AG10803 (cell line): ENCODE measurements at regions not wholly inside any gene's neighbourhood (a gene's known extent, or its start where the extent isn't known, plus 50 kb on each side); places are given as distances from the start of the nearest gene placed in this dataset.

Experiments used
- DNase-seq: peaks from one replicate; pipeline ENCODE4 v3.0.0; 2010; ENCODE audit warnings: low read depth
- H3K4me3 ChIP-seq: 2 replicates; pipeline ENCODE4 v1.5.1; 2011; ENCODE audit warnings: mild to moderate bottlenecking, low read length, control low read depth
- TF ChIP-seq, protein P1 (sequence below): conservative IDR thresholded peaks from 2 replicates; pipeline ENCODE4 v1.5.1; 2011; ENCODE audit warnings: mild to moderate bottlenecking, low read length, control low read depth, inconsistent platforms

DNA sequence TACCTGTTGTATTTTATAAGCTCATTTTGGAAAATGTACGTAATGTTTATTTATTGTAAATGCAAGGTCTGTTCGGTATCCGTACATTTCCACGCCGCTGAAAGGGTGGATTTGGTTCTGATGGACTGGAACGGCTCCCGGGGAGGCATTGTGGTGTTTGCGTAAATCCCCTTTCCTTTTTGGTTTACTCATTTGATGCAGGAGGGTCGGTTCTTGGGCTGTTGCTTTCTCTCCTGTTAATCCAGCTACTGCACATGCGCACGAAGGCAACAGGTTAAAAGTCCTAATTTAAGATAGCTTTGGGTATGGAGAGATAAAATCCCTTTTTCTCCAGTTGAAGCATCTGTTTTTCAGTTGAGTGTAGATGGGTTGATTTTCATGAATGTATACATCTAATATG, 224.4 kb downstream of the TM9SF2 start:
- DNase-seq, result no peak
- TF ChIP-seq, protein P1, sequence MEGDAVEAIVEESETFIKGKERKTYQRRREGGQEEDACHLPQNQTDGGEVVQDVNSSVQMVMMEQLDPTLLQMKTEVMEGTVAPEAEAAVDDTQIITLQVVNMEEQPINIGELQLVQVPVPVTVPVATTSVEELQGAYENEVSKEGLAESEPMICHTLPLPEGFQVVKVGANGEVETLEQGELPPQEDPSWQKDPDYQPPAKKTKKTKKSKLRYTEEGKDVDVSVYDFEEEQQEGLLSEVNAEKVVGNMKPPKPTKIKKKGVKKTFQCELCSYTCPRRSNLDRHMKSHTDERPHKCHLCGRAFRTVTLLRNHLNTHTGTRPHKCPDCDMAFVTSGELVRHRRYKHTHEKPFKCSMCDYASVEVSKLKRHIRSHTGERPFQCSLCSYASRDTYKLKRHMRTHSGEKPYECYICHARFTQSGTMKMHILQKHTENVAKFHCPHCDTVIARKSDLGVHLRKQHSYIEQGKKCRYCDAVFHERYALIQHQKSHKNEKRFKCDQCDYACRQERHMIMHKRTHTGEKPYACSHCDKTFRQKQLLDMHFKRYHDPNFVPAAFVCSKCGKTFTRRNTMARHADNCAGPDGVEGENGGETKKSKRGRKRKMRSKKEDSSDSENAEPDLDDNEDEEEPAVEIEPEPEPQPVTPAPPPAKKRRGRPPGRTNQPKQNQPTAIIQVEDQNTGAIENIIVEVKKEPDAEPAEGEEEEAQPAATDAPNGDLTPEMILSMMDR, result no peak
- H3K4me3 ChIP-seq, result no peak overlapping the region

DNA sequence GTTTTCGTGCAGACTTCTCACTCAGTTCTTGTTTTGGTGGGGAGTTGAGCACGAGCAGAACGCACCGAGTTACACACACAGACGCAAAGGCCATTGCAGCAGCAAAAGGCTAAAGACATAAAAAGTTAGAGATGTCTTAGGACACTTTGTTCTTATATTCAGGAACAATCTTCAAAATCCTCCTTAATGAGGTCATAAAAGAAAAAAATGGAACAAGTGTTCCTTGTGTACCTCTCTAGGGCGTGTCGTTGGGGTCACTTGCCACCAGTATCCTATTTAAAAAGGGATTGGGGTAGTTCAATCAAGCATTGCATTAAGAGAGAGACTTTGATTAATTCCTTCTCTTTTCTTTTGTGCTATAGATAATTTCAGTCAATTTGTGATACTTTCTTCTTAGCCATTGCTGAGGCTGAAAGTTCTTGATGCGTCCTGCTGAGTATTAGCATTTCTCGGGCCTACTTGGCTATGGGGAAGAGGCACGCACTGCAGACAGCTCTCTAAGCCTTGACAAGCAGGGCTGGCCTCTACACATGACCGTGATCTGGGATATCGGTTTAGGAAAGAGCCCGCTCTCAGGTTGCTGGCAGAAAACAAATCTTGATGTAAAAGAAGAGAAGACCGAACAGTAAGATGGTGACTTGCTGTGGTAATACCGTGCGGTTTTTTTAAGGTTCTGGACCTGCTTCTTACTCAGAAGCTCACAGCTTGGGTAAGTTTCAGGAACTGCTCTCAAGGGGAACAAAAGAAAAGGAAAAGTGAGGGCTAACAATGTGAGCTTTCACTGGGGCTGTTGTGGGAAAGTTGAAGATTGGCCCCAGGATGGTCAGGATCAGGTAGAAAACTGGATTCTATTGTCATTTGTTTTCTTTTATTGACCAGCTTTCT, 223.6 kb downstream of the TM9SF2 start:
- no peak for DNase-seq
- H3K4me3 ChIP-seq, result no peak overlapping the region
- TF ChIP-seq, protein P1, result no peak

DNA sequence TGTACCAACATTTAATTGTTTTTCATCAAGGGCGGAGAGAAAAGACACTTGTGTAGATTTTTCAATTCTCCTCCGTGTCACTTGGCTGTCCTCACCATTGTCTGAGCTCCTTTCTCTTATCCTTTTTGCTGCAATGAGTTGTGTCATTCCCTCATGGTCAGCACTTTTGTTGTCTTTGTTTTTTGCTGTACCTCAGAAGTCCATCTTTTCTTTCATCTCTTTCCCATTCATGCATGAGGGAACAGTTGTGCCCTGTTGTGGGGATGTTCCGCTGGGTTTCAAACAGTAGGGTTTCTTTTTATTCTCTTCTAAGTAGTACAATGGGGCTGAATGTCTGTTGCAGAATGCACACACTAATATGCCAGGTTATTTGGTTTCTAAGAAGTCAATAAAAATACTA, 222.6 kb downstream of the TM9SF2 start:
- DNase-seq, result no peak
- no peak overlapping the region for H3K4me3 ChIP-seq
- TF ChIP-seq, protein P1, result no peak

DNA sequence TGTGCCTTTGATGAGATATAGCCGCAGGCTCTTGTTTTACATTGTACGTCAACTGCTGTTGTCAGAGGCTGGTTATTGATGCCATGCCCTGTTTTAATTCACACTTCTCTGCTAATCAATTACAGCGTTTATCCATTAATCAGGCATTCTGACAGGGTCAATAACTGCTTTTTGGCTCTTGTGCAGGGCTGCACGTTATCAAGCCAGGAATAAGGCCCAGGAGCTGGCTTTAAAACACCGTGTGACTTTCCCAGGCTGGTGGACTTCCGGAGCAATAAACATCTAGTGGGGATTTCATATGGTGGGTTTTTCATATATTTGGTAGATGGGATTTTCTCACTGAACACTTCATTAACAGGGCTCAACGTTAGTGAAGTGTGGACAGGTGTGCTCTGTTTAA, 221.7 kb downstream of the TM9SF2 start:
- H3K4me3 ChIP-seq, result no peak overlapping the region
- DNase-seq, result no peak
- TF ChIP-seq, protein P1, result no peak

DNA sequence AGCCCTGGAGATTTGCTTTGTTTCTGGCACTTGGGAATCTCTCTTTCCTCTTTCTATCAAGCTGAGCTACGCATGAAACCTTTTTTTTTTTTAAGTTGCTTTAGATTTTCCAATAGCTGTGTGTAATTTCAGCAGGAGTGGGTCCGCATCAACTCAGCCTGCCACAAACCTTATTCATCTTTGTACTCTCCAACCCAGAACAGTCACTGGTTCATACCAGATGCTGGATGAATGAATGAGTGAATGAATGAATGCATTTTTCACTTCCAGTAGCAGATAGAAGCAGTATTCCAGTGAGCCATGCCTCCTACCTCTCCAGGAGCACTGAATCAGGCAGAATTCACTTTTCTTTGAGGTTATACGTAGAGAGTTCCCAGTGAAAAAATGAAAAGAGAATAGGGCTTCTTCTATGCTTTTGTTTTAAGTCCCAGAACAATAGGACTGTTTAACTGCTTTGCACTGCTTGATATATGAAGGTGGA, 221.1 kb downstream of the TM9SF2 start:
- no peak overlapping the region for H3K4me3 ChIP-seq
- TF ChIP-seq, protein P1, result no peak
- DNase-seq, result no peak

DNA sequence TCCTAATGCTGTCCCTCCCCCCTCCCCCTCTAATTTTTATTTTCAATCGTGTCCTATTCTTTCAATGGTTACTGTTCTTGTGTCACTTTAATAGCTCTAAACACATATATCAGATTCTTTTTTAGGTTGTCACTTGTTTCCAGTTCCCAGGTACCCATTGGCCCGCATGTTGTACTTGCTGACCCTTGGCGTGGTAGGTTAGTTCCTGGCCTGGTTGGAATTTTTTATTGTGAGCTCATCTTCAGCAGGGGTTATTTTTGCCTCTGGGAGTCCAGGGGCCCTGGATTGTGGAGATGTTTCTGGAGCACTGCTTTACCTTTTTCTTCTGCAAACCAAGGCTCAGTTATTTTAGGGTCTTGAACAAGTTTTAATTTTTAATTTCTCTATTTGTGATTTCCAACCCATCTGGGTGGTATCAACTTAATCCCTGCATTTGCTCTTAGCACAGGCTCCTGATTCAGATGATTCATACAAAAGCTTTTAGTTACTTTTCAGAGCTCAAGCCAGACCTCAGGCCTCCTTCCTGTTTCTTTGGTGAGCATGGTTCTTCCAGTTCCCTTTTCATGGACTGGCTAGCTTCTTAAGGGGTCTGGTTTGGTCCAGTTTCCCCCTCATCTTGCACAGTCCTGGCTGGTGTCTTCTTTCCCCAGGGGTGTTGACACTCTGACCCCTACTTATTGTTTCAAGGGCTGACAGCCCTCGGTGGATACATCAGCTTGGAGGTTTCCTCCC, 220.5 kb downstream of the TM9SF2 start:
- no peak for DNase-seq
- TF ChIP-seq, protein P1, result no peak
- no peak overlapping the region for H3K4me3 ChIP-seq
